ENCODE measurements at regions not wholly inside any gene's neighbourhood (a gene's known extent, or its start where the extent isn't known, plus 50 kb on each side); places are given as distances from the start of the nearest gene placed in this dataset.

DNA sequence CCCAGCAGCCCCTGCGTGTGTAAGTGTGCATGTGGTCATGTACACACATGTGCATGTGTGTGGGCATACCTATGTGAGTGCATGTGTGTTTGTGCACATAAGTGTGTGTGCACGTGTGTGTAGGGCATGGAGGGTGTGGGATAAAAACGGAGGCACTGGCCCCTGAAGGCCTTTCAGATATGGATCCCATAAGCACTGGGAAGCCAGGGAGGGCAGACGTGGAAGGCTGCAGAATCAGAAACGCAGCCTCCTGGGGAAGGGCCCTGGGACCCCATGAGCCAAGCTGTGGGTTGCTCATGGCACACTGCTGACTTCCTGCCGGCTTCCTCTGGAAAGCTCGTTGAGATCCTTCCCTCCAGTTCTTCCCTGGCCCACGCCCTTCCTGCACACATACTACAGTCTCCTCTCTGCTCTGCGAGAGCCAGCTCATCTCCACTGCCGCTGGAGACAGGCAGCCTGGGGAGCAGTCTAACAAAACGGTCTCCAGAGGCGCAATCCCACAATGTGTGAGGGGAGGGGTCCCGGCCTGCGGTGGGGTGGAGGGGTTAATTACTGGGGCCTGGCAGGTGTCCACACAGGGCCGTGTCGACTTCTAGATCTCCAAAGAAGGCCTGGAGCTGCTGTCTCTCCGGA, 435.2 kb upstream of the B3GAT1 start:
- Histone ChIP-seq H3K27ac (ENCODE audit: low read depth, low read length) (no peak overlapping the region), H3K9me3 (ENCODE audit: low read depth, low read length) (peaks cover 3% of the 10 kb centered on the region), H3K4me1 (ENCODE audit: insufficient read depth, low read length) (no peaks in the 10 kb centered on the region), H3K79me2 (ENCODE audit: insufficient read depth, low read length) (no peaks in the 10 kb centered on the region), H3K27me3 (ENCODE audit: insufficient read depth, low read length) (no peaks in the 10 kb centered on the region), H4K20me1 (ENCODE audit: insufficient read depth, low read length) (no peaks in the 10 kb centered on the region), H3K36me3 (ENCODE audit: insufficient read depth, low read length) (no peaks in the 10 kb centered on the region), H3K4me2 (ENCODE audit: insufficient read depth, low read length) (no peak overlapping the region), H2AFZ (ENCODE audit: low read length) (no peak overlapping the region), H3K4me3 (ENCODE audit: insufficient read depth, low read length) (no peak overlapping the region)
- TF ChIP-seq, protein P1, sequence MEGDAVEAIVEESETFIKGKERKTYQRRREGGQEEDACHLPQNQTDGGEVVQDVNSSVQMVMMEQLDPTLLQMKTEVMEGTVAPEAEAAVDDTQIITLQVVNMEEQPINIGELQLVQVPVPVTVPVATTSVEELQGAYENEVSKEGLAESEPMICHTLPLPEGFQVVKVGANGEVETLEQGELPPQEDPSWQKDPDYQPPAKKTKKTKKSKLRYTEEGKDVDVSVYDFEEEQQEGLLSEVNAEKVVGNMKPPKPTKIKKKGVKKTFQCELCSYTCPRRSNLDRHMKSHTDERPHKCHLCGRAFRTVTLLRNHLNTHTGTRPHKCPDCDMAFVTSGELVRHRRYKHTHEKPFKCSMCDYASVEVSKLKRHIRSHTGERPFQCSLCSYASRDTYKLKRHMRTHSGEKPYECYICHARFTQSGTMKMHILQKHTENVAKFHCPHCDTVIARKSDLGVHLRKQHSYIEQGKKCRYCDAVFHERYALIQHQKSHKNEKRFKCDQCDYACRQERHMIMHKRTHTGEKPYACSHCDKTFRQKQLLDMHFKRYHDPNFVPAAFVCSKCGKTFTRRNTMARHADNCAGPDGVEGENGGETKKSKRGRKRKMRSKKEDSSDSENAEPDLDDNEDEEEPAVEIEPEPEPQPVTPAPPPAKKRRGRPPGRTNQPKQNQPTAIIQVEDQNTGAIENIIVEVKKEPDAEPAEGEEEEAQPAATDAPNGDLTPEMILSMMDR (IDR thresholded peaks at IDR 0.05; ENCODE audit: extremely low read depth, low read depth, low read length): no peak
- no peak for DNase-seq (ENCODE audit: insufficient read length, low spot score, missing footprints)

- Histone ChIP-seq H3K36me3 (ENCODE audit: insufficient read depth, low read length) (no peaks in the 10 kb centered on the region), H2AFZ (ENCODE audit: low read length) (no peak overlapping the region), H3K4me2 (ENCODE audit: insufficient read depth, low read length) (no peak overlapping the region), H3K27ac (ENCODE audit: low read depth, low read length) (no peak overlapping the region), H3K4me3 (ENCODE audit: insufficient read depth, low read length) (no peak overlapping the region), H4K20me1 (ENCODE audit: insufficient read depth, low read length) (no peaks in the 10 kb centered on the region), H3K79me2 (ENCODE audit: insufficient read depth, low read length) (no peaks in the 10 kb centered on the region), H3K4me1 (ENCODE audit: insufficient read depth, low read length) (no peaks in the 10 kb centered on the region), H3K27me3 (ENCODE audit: insufficient read depth, low read length) (no peaks in the 10 kb centered on the region), H3K9me3 (ENCODE audit: low read depth, low read length) (peaks cover 3% of the 10 kb centered on the region)
- DNase-seq (ENCODE audit: insufficient read length, low spot score, missing footprints): no peak
- TF ChIP-seq, protein P1 (IDR thresholded peaks at IDR 0.05; ENCODE audit: extremely low read depth, low read depth, low read length): no peak
These were observed 434.5 kb upstream of the B3GAT1 start for GRCh38 chr11:134846328-134847082.

- Histone ChIP-seq H3K4me1 (ENCODE audit: insufficient read depth, low read length) (no peaks in the 10 kb centered on the region), H3K27me3 (ENCODE audit: insufficient read depth, low read length) (no peaks in the 10 kb centered on the region), H3K27ac (ENCODE audit: low read depth, low read length) (no peak overlapping the region), H3K9me3 (ENCODE audit: low read depth, low read length) (peaks cover 3% of the 10 kb centered on the region), H3K36me3 (ENCODE audit: insufficient read depth, low read length) (no peaks in the 10 kb centered on the region), H3K4me3 (ENCODE audit: insufficient read depth, low read length) (no peak overlapping the region), H3K79me2 (ENCODE audit: insufficient read depth, low read length) (no peaks in the 10 kb centered on the region), H2AFZ (ENCODE audit: low read length) (no peak overlapping the region), H3K4me2 (ENCODE audit: insufficient read depth, low read length) (no peak overlapping the region), H4K20me1 (ENCODE audit: insufficient read depth, low read length) (no peaks in the 10 kb centered on the region)
- TF ChIP-seq, protein P1 (IDR thresholded peaks at IDR 0.05; ENCODE audit: extremely low read depth, low read depth, low read length): no peak
- DNase-seq (ENCODE audit: insufficient read length, low spot score, missing footprints): no peak
These were observed 433.7 kb upstream of the B3GAT1 start for GRCh38 chr11:134845474-134846327.

Measured in osteoblast (primary cell).